Keratinocyte (primary cell): ENCODE measurements at regions not wholly inside any gene's neighbourhood (a gene's known extent, or its start where the extent isn't known, plus 50 kb on each side); places are given as distances from the start of the nearest gene placed in this dataset.

Experiments used
- DNase-seq: peaks from one replicate; pipeline ENCODE4 v3.0.0-alpha.2; 2011; ENCODE audit warnings: low read depth, missing footprints, low spot score
- FAIRE-seq: peaks from 2 replicates; lab custom pipeline; 2011; peaks lifted over from hg19 to GRCh38; lab: Jason Lieb, UNC
- H2AFZ ChIP-seq: 2 replicates; pipeline ENCODE4 v1.6.0; 2012; ENCODE audit warnings: low read length, control low read depth, inconsistent platforms; ENCODE audit not compliant: control insufficient read depth
- H3K27ac ChIP-seq: 2 replicates; pipeline ENCODE4 v1.5.1; 2011; ENCODE audit warnings: low read length; ENCODE audit not compliant: control insufficient read depth, insufficient read depth
- H3K27me3 ChIP-seq: 3 replicates; pipeline ENCODE4 v1.6.0; 2011; ENCODE audit warnings: low read length; ENCODE audit not compliant: control insufficient read depth, insufficient read depth; ENCODE audit errors: extremely low read depth
- H3K36me3 ChIP-seq, 2 experiments: 2 replicates in 1 of 2; 3 replicates in 1 of 2; pipeline ENCODE4 v1.5.1; 2011; ENCODE audit warnings: low read length in 2 of 2, mild to moderate bottlenecking in 1 of 2; ENCODE audit not compliant: control insufficient read depth in 2 of 2, insufficient read depth in 2 of 2; ENCODE audit errors: extremely low read depth in 1 of 2
- H3K4me1 ChIP-seq: 3 replicates; pipeline ENCODE4 v1.5.1; 2011; ENCODE audit warnings: low read length; ENCODE audit not compliant: control insufficient read depth, insufficient read depth; ENCODE audit errors: extremely low read depth
- H3K4me2 ChIP-seq: 3 replicates; pipeline ENCODE4 v1.6.0; 2011; ENCODE audit warnings: low read depth, low read length; ENCODE audit not compliant: control insufficient read depth, insufficient read depth; ENCODE audit errors: extremely low read depth
- H3K4me3 ChIP-seq, 3 experiments: fragments of 200-600 bp in 1 of 3; sonication (generic) in 1 of 3; 2 replicates in 2 of 3; 3 replicates in 1 of 3; pipeline ENCODE4 v1.5.1; 2011 to 2016; ENCODE audit warnings: low read length in 3 of 3, mild to moderate bottlenecking in 3 of 3, control low read depth in 2 of 3, inconsistent platforms in 1 of 3, low read depth in 1 of 3, mixed read lengths in 1 of 3, mixed run types in 1 of 3, moderate library complexity in 1 of 3; ENCODE audit not compliant: control insufficient read depth in 2 of 3, insufficient read depth in 2 of 3; ENCODE audit errors: extremely low read depth in 1 of 3
- H3K79me2 ChIP-seq: 2 replicates; pipeline ENCODE4 v1.6.0; 2012; ENCODE audit warnings: low read length; ENCODE audit not compliant: control insufficient read depth, insufficient read depth
- H3K9ac ChIP-seq: 3 replicates; pipeline ENCODE4 v1.6.0; 2011; ENCODE audit warnings: low read length; ENCODE audit not compliant: control insufficient read depth, insufficient read depth; ENCODE audit errors: extremely low read depth
- H3K9me1 ChIP-seq: 3 replicates; pipeline ENCODE4 v1.6.0; 2011; ENCODE audit warnings: low read length; ENCODE audit not compliant: control insufficient read depth, insufficient read depth; ENCODE audit errors: extremely low read depth
- H3K9me3 ChIP-seq: 2 replicates; pipeline ENCODE4 v1.5.1; 2012; ENCODE audit warnings: low read depth, low read length; ENCODE audit not compliant: control insufficient read depth
- H4K20me1 ChIP-seq: 3 replicates; pipeline ENCODE4 v1.6.0; 2011; ENCODE audit warnings: low read length; ENCODE audit not compliant: control insufficient read depth, insufficient read depth; ENCODE audit errors: extremely low read depth
- EZH2 ChIP-seq: IDR thresholded peaks from one replicate; pipeline ENCODE4 v1.6.1; 2012; ENCODE audit warnings: inconsistent platforms, mild to moderate bottlenecking, low read length, moderate library complexity
- dilution Hi-C: fragments of 300-500 bp; cut with MboI; formaldehyde crosslinking; loops from one replicate; pipeline ENCODE4 v1.7.0; 2020; ENCODE audit warnings: low sequenced_read_pairs; ENCODE audit not compliant: extremely low pct_ligation_motif_present
- TF ChIP-seq, protein P1 (sequence below), 3 experiments: IDR thresholded peaks in 1 of 3; conservative IDR thresholded peaks in 1 of 3; optimal IDR thresholded peaks in 1 of 3; 2 replicates in 2 of 3; 3 replicates in 1 of 3; pipeline versions ENCODE3 to v1.5.1; 2011; ENCODE audit warnings: low read length in 3 of 3, mild to moderate bottlenecking in 3 of 3, moderate library complexity in 2 of 3, control low read depth in 1 of 3, inconsistent platforms in 1 of 3; ENCODE audit not compliant: insufficient read depth in 2 of 3; ENCODE audit errors: extremely low read depth in 1 of 3

DNA sequence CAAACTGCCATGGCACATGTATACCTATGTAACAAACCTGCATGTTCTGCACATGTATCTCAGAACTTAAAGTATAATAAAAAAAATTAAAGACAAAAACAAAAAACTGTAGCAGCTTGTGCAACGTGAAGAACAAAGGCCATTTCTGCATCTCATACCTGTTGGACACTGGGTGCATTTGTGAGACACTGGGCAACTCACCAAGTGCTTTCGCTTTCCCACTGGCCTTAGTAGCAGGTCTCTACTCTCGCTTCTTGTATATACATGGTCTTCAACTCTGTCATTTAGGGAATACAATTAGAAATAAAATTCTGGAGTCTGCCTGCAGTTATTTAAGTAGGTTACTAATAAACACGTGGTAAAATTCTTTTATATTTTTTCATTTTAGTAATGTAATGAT is 423.8 kb downstream of the CBLN4 start:
- H4K20me1 ChIP-seq = no peaks in the 10 kb centered on the region
- no peak for FAIRE-seq
- dilution Hi-C loops = no loop called here

DNA sequence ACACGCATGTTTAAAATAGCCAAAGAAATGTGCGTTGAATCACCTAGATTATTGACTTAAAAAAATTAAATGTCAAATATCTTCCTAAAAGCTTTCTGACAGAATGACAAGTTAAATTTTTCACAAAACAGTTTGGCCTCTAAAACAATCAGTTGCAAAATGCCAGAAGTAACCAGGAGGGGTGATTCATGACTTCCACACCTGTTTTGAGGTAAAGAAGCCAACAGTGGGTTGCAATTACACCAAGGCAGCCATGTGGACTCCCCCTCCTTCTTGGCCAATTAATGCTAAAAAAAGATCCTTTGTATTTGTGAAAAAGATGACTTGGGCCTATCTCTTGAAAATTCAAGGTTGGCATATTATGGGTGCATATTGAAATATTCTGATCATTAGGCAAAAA is 424.8 kb downstream of the CBLN4 start:
- no peak overlapping the region for H3K27ac ChIP-seq
- DNase-seq (no peak), FAIRE-seq (no peak)
- TF ChIP-seq EZH2 = no peak
- TF ChIP-seq, protein P1, sequence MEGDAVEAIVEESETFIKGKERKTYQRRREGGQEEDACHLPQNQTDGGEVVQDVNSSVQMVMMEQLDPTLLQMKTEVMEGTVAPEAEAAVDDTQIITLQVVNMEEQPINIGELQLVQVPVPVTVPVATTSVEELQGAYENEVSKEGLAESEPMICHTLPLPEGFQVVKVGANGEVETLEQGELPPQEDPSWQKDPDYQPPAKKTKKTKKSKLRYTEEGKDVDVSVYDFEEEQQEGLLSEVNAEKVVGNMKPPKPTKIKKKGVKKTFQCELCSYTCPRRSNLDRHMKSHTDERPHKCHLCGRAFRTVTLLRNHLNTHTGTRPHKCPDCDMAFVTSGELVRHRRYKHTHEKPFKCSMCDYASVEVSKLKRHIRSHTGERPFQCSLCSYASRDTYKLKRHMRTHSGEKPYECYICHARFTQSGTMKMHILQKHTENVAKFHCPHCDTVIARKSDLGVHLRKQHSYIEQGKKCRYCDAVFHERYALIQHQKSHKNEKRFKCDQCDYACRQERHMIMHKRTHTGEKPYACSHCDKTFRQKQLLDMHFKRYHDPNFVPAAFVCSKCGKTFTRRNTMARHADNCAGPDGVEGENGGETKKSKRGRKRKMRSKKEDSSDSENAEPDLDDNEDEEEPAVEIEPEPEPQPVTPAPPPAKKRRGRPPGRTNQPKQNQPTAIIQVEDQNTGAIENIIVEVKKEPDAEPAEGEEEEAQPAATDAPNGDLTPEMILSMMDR (optimal IDR thresholded peaks at IDR 0.05 in 1 of 3, IDR thresholded peaks at IDR 0.05 in 1 of 3, conservative IDR thresholded peaks at IDR 0.05 in 1 of 3; ENCODE audit: extremely low read depth in 1 of 3, insufficient read depth in 2 of 3, low read length in 3 of 3) = no peak
- no peaks in the 10 kb centered on the region for H3K36me3 ChIP-seq
- no peak overlapping the region for H3K4me3 ChIP-seq
- H3K9me1 ChIP-seq = no peaks in the 10 kb centered on the region
- dilution Hi-C loops = no loop called here
- no peak overlapping the region for H3K9ac ChIP-seq
- H3K4me1 ChIP-seq = no peaks in the 10 kb centered on the region
- no peak overlapping the region for H2AFZ ChIP-seq
- H4K20me1 ChIP-seq = no peaks in the 10 kb centered on the region
- no peaks in the 10 kb centered on the region for H3K79me2 ChIP-seq
- H3K27me3 ChIP-seq = no peaks in the 10 kb centered on the region
- H3K4me2 ChIP-seq = no peak overlapping the region
- H3K9me3 ChIP-seq = no peaks in the 10 kb centered on the region

More for the DNA sequence above, 423.8 kb downstream of the CBLN4 start:
- Histone ChIP-seq H3K4me2 (no peak overlapping the region), H3K27me3 (no peaks in the 10 kb centered on the region), H3K27ac (no peak overlapping the region), H3K9me1 (no peaks in the 10 kb centered on the region), H3K36me3 (no peaks in the 10 kb centered on the region), H3K9ac (no peak overlapping the region), H3K79me2 (no peaks in the 10 kb centered on the region), H3K9me3 (no peaks in the 10 kb centered on the region), H3K4me3 (no peak overlapping the region), H3K4me1 (no peaks in the 10 kb centered on the region), H2AFZ (no peak overlapping the region)
- DNase-seq = no peak
- TF ChIP-seq, protein P1 (optimal IDR thresholded peaks at IDR 0.05 in 1 of 3, IDR thresholded peaks at IDR 0.05 in 1 of 3, conservative IDR thresholded peaks at IDR 0.05 in 1 of 3; ENCODE audit: extremely low read depth in 1 of 3, insufficient read depth in 2 of 3, low read length in 3 of 3) = no peak
- no peak for TF ChIP-seq EZH2
